NT2/D1 (cell line): ENCODE measurements at regions not wholly inside any gene's neighbourhood (a gene's known extent, or its start where the extent isn't known, plus 50 kb on each side); places are given as distances from the start of the nearest gene placed in this dataset.
"Not testable (repeated sequence)": the region's sequence is repeated elsewhere in the genome, so short reads cannot be mapped to it uniquely, and the experiment has no call there.

ENCODE experiments used
- DNase-seq: peaks from one replicate; pipeline ENCODE4 v3.0.0-alpha.2; 2011; ENCODE audit warnings: low read depth, low spot score
- H3K27me3 ChIP-seq: 2 replicates; pipeline ENCODE4 v1.6.0; 2011; ENCODE audit warnings: mild to moderate bottlenecking; ENCODE audit not compliant: insufficient read length, insufficient read depth
- H3K36me3 ChIP-seq: 2 replicates; pipeline ENCODE4 v1.6.1; 2011; ENCODE audit warnings: mild to moderate bottlenecking, low read length, mixed read lengths; ENCODE audit not compliant: insufficient read depth, insufficient read length
- H3K4me1 ChIP-seq: 2 replicates; pipeline ENCODE4 v1.5.1; 2011; ENCODE audit not compliant: insufficient read depth, insufficient read length
- H3K4me3 ChIP-seq: 2 replicates; pipeline ENCODE4 v1.5.1; 2011; ENCODE audit warnings: low read depth; ENCODE audit not compliant: insufficient read length
- H3K9ac ChIP-seq: 2 replicates; pipeline ENCODE4 v1.6.0; 2011; ENCODE audit warnings: low read depth; ENCODE audit not compliant: insufficient read length
- H3K9me3 ChIP-seq: 2 replicates; pipeline ENCODE4 v1.5.1; 2011; ENCODE audit warnings: mild to moderate bottlenecking, low read length; ENCODE audit not compliant: insufficient read depth
- SUZ12 ChIP-seq: IDR thresholded peaks from 2 replicates; pipeline ENCODE4 v1.6.1; 2011; ENCODE audit not compliant: insufficient read length, insufficient read depth; ENCODE audit errors: extremely low read depth
- YY1 ChIP-seq: IDR thresholded peaks from 2 replicates; pipeline ENCODE4 v1.6.1; 2011; ENCODE audit not compliant: insufficient read length, insufficient read depth
- ZNF274 ChIP-seq: IDR thresholded peaks from 2 replicates; pipeline ENCODE4 v1.6.1; 2011; ENCODE audit warnings: mild to moderate bottlenecking, low read depth, low read length

GRCh38 chr5:164306662-164307061 lies 801.2 kb downstream of the MAT2B start:
- no peaks in the 10 kb centered on the region for H3K36me3 ChIP-seq
- TF ChIP-seq YY1 (no peak), SUZ12 (no peak), ZNF274 (no peak)
- no peaks in the 10 kb centered on the region for H3K9me3 ChIP-seq
- no peaks in the 10 kb centered on the region for H3K4me1 ChIP-seq
- no peak for DNase-seq
- no peak overlapping the region for H3K9ac ChIP-seq
- no peak overlapping the region for H3K4me3 ChIP-seq
- H3K27me3 ChIP-seq: no peaks in the 10 kb centered on the region

GRCh38 chr5:164312801-164313200 lies 807.4 kb downstream of the MAT2B start:
- no peaks in the 10 kb centered on the region for H3K9me3 ChIP-seq
- no peak for TF ChIP-seq YY1
- TF ChIP-seq ZNF274: no peak
- no peak for TF ChIP-seq SUZ12
- no peaks in the 10 kb centered on the region for H3K4me1 ChIP-seq
- no peak for DNase-seq
- no peak overlapping the region for H3K9ac ChIP-seq
- H3K27me3 ChIP-seq: no peaks in the 10 kb centered on the region
- H3K36me3 ChIP-seq: no peaks in the 10 kb centered on the region
- no peak overlapping the region for H3K4me3 ChIP-seq

GRCh38 chr5:164317676-164318075 lies 812.3 kb downstream of the MAT2B start:
- no peak for DNase-seq
- no peak for TF ChIP-seq YY1
- H3K4me3 ChIP-seq: no peak overlapping the region
- no peaks in the 10 kb centered on the region for H3K27me3 ChIP-seq
- no peaks in the 10 kb centered on the region for H3K9me3 ChIP-seq
- no peaks in the 10 kb centered on the region for H3K36me3 ChIP-seq
- no peak overlapping the region for H3K9ac ChIP-seq
- no peaks in the 10 kb centered on the region for H3K4me1 ChIP-seq

- H3K36me3 ChIP-seq: no peaks in the 10 kb centered on the region
- no peak for DNase-seq
- no peak overlapping the region for H3K4me3 ChIP-seq
- H3K27me3 ChIP-seq: no peaks in the 10 kb centered on the region
- TF ChIP-seq SUZ12: no peak
- TF ChIP-seq ZNF274: no peak
- TF ChIP-seq YY1: no peak
- no peak overlapping the region for H3K9ac ChIP-seq
- no peaks in the 10 kb centered on the region for H3K9me3 ChIP-seq
- H3K4me1 ChIP-seq: no peaks in the 10 kb centered on the region
These were observed 813.7 kb downstream of the MAT2B start for GRCh38 chr5:164319161-164319560.

GRCh38 chr5:164324239-164324638 lies 818.8 kb downstream of the MAT2B start:
- no peaks in the 10 kb centered on the region for H3K36me3 ChIP-seq
- H3K9me3 ChIP-seq: peaks cover 8% of the 10 kb centered on the region; the same call in 1 of the 2 replicates
- H3K4me3 ChIP-seq: no peak overlapping the region
- DNase-seq: no peak
- no peak overlapping the region for H3K9ac ChIP-seq
- TF ChIP-seq YY1 (no peak), SUZ12 (no peak), ZNF274 (no peak)
- H3K4me1 ChIP-seq: no peaks in the 10 kb centered on the region
- H3K27me3 ChIP-seq: no peaks in the 10 kb centered on the region

- no peaks in the 10 kb centered on the region for H3K4me1 ChIP-seq
- TF ChIP-seq ZNF274 (no peak), YY1 (no peak), SUZ12 (no peak)
- no peak overlapping the region for H3K4me3 ChIP-seq
- H3K9me3 ChIP-seq: peaks cover 8% of the 10 kb centered on the region; the same call in 1 of the 2 replicates
- H3K36me3 ChIP-seq: no peaks in the 10 kb centered on the region
- no peak for DNase-seq
- H3K9ac ChIP-seq: no peak overlapping the region
- H3K27me3 ChIP-seq: no peaks in the 10 kb centered on the region
These were observed 820.8 kb downstream of the MAT2B start for GRCh38 chr5:164326219-164326618.

- not testable (repeated sequence) for H3K36me3 ChIP-seq, H3K4me3 ChIP-seq, H3K9ac ChIP-seq, H3K4me1 ChIP-seq, H3K9me3 ChIP-seq, H3K27me3 ChIP-seq
- peak; percentile 9 for DNase-seq
These were observed 821.7 kb downstream of the MAT2B start for GRCh38 chr5:164327166-164327565.
